ENCODE measurements at regions not wholly inside any gene's neighbourhood (a gene's known extent, or its start where the extent isn't known, plus 50 kb on each side); places are given as distances from the start of the nearest gene placed in this dataset.

DNA sequence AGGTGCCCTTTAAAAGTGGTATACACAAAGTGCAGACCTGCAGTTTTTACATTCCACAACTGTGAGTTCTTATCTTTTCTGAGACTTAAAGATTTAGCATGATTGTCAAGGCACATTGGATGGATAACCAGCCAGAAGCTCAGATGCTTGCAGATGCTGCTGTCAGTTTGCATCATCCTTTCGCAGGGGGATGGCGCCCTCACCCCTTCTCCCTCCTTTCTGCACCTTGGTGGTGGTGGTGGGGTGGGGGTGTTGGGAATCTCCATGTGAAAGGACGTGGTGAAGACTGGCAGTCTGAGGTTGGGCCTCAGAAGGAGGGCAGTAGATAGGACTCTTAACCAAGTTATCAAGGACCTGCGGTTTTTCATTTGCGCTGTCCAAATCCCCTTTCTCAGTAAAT, 309.6 kb upstream of the SEMA6D start:
- TF ChIP-seq, protein P1, sequence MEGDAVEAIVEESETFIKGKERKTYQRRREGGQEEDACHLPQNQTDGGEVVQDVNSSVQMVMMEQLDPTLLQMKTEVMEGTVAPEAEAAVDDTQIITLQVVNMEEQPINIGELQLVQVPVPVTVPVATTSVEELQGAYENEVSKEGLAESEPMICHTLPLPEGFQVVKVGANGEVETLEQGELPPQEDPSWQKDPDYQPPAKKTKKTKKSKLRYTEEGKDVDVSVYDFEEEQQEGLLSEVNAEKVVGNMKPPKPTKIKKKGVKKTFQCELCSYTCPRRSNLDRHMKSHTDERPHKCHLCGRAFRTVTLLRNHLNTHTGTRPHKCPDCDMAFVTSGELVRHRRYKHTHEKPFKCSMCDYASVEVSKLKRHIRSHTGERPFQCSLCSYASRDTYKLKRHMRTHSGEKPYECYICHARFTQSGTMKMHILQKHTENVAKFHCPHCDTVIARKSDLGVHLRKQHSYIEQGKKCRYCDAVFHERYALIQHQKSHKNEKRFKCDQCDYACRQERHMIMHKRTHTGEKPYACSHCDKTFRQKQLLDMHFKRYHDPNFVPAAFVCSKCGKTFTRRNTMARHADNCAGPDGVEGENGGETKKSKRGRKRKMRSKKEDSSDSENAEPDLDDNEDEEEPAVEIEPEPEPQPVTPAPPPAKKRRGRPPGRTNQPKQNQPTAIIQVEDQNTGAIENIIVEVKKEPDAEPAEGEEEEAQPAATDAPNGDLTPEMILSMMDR (IDR thresholded peaks at IDR 0.05; ENCODE audit: low read depth, low read length, missing input control): no peak
- TF ChIP-seq, protein P2, sequence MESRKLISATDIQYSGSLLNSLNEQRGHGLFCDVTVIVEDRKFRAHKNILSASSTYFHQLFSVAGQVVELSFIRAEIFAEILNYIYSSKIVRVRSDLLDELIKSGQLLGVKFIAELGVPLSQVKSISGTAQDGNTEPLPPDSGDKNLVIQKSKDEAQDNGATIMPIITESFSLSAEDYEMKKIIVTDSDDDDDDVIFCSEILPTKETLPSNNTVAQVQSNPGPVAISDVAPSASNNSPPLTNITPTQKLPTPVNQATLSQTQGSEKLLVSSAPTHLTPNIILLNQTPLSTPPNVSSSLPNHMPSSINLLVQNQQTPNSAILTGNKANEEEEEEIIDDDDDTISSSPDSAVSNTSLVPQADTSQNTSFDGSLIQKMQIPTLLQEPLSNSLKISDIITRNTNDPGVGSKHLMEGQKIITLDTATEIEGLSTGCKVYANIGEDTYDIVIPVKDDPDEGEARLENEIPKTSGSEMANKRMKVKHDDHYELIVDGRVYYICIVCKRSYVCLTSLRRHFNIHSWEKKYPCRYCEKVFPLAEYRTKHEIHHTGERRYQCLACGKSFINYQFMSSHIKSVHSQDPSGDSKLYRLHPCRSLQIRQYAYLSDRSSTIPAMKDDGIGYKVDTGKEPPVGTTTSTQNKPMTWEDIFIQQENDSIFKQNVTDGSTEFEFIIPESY (IDR thresholded peaks at IDR 0.05): no peak
- no peak for TF ChIP-seq RAD21 (IDR thresholded peaks at IDR 0.05)
